ENCODE measurements at regions not wholly inside any gene's neighbourhood (a gene's known extent, or its start where the extent isn't known, plus 50 kb on each side); places are given as distances from the start of the nearest gene placed in this dataset.

DNA sequence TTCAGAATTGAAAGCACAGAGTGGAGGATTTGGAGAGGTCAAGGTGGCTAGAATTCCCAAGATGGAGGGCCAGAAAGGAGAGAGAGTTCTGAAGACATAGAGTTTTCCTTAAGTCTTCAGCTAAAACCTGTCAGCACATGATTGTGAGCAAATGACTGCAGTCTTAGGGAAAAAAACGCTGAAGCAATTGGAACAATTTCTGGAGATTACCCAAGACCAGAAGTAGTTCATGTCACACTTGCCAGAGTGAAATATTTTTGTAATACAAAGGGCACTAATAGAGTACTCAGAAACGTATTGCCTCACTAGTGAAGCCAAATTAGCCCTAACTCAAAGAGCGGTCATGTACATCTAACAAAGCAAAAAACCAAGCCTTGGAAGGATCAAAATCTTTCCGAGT lies 541.3 kb upstream of the MARCKS start:
- TF ChIP-seq MAX (IDR thresholded peaks at IDR 0.05) (no peak), CTCF (IDR thresholded peaks at IDR 0.05; ENCODE audit: low read depth, low read length, missing input control) (no peak), TAF1 (conservative IDR thresholded peaks at IDR 0.05) (no peak), JUND (IDR thresholded peaks at IDR 0.05) (no peak), SP1 (IDR thresholded peaks at IDR 0.05) (no peak), FOXA1 (IDR thresholded peaks at IDR 0.05) (no peak), ATF3 (IDR thresholded peaks at IDR 0.05) (no peak), EGR1 (IDR thresholded peaks at IDR 0.05; ENCODE audit: low read depth in 2 of 2) (no peak), RXRA (IDR thresholded peaks at IDR 0.05) (no peak)
- TF ChIP-seq, protein P1, sequence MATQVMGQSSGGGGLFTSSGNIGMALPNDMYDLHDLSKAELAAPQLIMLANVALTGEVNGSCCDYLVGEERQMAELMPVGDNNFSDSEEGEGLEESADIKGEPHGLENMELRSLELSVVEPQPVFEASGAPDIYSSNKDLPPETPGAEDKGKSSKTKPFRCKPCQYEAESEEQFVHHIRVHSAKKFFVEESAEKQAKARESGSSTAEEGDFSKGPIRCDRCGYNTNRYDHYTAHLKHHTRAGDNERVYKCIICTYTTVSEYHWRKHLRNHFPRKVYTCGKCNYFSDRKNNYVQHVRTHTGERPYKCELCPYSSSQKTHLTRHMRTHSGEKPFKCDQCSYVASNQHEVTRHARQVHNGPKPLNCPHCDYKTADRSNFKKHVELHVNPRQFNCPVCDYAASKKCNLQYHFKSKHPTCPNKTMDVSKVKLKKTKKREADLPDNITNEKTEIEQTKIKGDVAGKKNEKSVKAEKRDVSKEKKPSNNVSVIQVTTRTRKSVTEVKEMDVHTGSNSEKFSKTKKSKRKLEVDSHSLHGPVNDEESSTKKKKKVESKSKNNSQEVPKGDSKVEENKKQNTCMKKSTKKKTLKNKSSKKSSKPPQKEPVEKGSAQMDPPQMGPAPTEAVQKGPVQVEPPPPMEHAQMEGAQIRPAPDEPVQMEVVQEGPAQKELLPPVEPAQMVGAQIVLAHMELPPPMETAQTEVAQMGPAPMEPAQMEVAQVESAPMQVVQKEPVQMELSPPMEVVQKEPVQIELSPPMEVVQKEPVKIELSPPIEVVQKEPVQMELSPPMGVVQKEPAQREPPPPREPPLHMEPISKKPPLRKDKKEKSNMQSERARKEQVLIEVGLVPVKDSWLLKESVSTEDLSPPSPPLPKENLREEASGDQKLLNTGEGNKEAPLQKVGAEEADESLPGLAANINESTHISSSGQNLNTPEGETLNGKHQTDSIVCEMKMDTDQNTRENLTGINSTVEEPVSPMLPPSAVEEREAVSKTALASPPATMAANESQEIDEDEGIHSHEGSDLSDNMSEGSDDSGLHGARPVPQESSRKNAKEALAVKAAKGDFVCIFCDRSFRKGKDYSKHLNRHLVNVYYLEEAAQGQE (IDR thresholded peaks at IDR 0.05): no peak
- TF ChIP-seq, protein P2, sequence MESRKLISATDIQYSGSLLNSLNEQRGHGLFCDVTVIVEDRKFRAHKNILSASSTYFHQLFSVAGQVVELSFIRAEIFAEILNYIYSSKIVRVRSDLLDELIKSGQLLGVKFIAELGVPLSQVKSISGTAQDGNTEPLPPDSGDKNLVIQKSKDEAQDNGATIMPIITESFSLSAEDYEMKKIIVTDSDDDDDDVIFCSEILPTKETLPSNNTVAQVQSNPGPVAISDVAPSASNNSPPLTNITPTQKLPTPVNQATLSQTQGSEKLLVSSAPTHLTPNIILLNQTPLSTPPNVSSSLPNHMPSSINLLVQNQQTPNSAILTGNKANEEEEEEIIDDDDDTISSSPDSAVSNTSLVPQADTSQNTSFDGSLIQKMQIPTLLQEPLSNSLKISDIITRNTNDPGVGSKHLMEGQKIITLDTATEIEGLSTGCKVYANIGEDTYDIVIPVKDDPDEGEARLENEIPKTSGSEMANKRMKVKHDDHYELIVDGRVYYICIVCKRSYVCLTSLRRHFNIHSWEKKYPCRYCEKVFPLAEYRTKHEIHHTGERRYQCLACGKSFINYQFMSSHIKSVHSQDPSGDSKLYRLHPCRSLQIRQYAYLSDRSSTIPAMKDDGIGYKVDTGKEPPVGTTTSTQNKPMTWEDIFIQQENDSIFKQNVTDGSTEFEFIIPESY (IDR thresholded peaks at IDR 0.05): no peak
